K562 (cell line): ENCODE measurements at regions not wholly inside any gene's neighbourhood (a gene's known extent, or its start where the extent isn't known, plus 50 kb on each side); places are given as distances from the start of the nearest gene placed in this dataset.

Experiments used
- ATAC-seq: fragments of 200-7000 bp; cut with Tn5 transposase; 3 replicates; pipeline ENCODE4 v1.9.1; 2020; ENCODE audit warnings: moderate library complexity
- BruUV-seq: library from RNA; stranded (reverse); fragments of 400-500 nt; replicated peaks from 2 replicates; lab custom pipeline; 2021; lab: Mats Ljungman, UMichigan
- CTCF ChIA-PET: fragments of 300-600 bp; formaldehyde crosslinking; extraction: SDS; loops from one replicate; lab custom pipeline; 2021; ENCODE audit warnings: low intra/inter-chr PET ratio; lab: Yijun Ruan, JAX
- POLR2A ChIA-PET: fragments of 300-600, 350-650 bp; sonication (Branson Sonifier 250); formaldehyde crosslinking; extraction: SDS; loops from one replicate; lab custom pipeline; 2021; ENCODE audit warnings: antibody characterized with exemption, inconsistent platforms; lab: Yijun Ruan, JAX
- DNase-seq, 4 experiments: peaks; one replicate each; pipeline versions ENCODE4 v3.0.0 to v3.0.0-alpha.2; 2011 to 2018; ENCODE audit warnings: low spot score in 3 of 4, mixed read lengths in 3 of 4; ENCODE audit errors: extremely low read depth in 1 of 4
- FAIRE-seq: peaks from 2 replicates; lab custom pipeline; 2011; peaks lifted over from hg19 to GRCh38; lab: Jason Lieb, UNC
- H2AFZ ChIP-seq: 2 replicates; pipeline ENCODE4 v1.6.0; 2011; ENCODE audit warnings: low read depth, low read length, control low read depth, inconsistent platforms
- H3K27ac ChIP-seq: fragments of 200-600 bp; 3 replicates; pipeline ENCODE4 v1.8.0; 2011; ENCODE audit warnings: low read depth, mild to moderate bottlenecking, control low read depth, inconsistent platforms, low read length, moderate library complexity, mixed read lengths; ENCODE audit errors: extremely low read depth
- H3K27me3 ChIP-seq, 2 experiments: fragments of 300-600 bp in 1 of 2; 2 replicates in 1 of 2; 3 replicates in 1 of 2; pipeline versions ENCODE4 v1.6.0 to v1.8.0; 2011; ENCODE audit warnings: inconsistent platforms in 2 of 2, low read length in 2 of 2, mild to moderate bottlenecking in 1 of 2, mixed read lengths in 1 of 2, moderate library complexity in 1 of 2; ENCODE audit not compliant: control insufficient read depth in 2 of 2, insufficient read depth in 2 of 2
- H3K36me3 ChIP-seq: fragments of 300-600 bp; 3 replicates; pipeline ENCODE4 v1.8.0; 2011; ENCODE audit warnings: mild to moderate bottlenecking, low read length, inconsistent platforms; ENCODE audit not compliant: control insufficient read depth, insufficient read depth
- H3K4me1 ChIP-seq, 2 experiments: fragments of 200-600 bp in 1 of 2; replicated peaks in 1 of 2; 2 replicates in 1 of 2; 3 replicates in 1 of 2; pipeline versions ENCODE4 v1.5.1 to v1.8.0; 2011; ENCODE audit warnings: inconsistent platforms in 2 of 2, low read length in 2 of 2, mild to moderate bottlenecking in 1 of 2, mixed read lengths in 1 of 2, moderate library complexity in 1 of 2; ENCODE audit not compliant: control insufficient read depth in 2 of 2, insufficient read depth in 2 of 2
- H3K4me2 ChIP-seq: 2 replicates; pipeline ENCODE4 v1.6.1; 2011; ENCODE audit warnings: low read length, control low read depth, inconsistent platforms, mixed read lengths; ENCODE audit not compliant: insufficient read depth
- H3K4me3 ChIP-seq: fragments of 200-600 bp; sonication (generic), shearing (Covaris generic); 2 replicates; pipeline ENCODE4 v1.5.1; 2016; ENCODE audit warnings: control low read depth, inconsistent platforms
- H3K79me2 ChIP-seq: fragments of 200-600 bp; 3 replicates; pipeline ENCODE4 v1.8.0; 2011; ENCODE audit warnings: low read length, inconsistent platforms; ENCODE audit not compliant: control insufficient read depth, insufficient read depth
- H3K9ac ChIP-seq, 2 experiments: 2 replicates each; pipeline versions ENCODE4 v1.6.0 to v1.6.1; 2011; ENCODE audit warnings: low read depth in 2 of 2, low read length in 2 of 2, control low read depth in 1 of 2, inconsistent platforms in 1 of 2, mild to moderate bottlenecking in 1 of 2, mixed read lengths in 1 of 2; ENCODE audit not compliant: insufficient read depth in 1 of 2
- H3K9me1 ChIP-seq: one replicate; pipeline ENCODE4 v1.6.0; 2011; ENCODE audit warnings: inconsistent platforms, mild to moderate bottlenecking, low read length, moderate library complexity; ENCODE audit not compliant: control insufficient read depth, insufficient read depth
- H3K9me3 ChIP-seq: replicated peaks from 2 replicates; pipeline ENCODE4 v1.5.1; 2011; ENCODE audit warnings: low read depth, low read length, inconsistent platforms; ENCODE audit not compliant: control insufficient read depth, insufficient read depth
- H4K20me1 ChIP-seq: replicated peaks from 2 replicates; pipeline ENCODE4 v1.6.1; 2011; ENCODE audit warnings: low read length, inconsistent platforms, mixed read lengths; ENCODE audit not compliant: control insufficient read depth, insufficient read depth
- BCLAF1 ChIP-seq, 2 experiments: fragments of 450-650 bp in 1 of 2; IDR thresholded peaks; 2 replicates each; pipeline ENCODE4 v1.6.1; 2011 to 2017; ENCODE audit warnings: low read depth in 2 of 2, antibody characterized with exemption in 1 of 2, borderline replicate concordance in 1 of 2, low read length in 1 of 2, mild to moderate bottlenecking in 1 of 2, mixed read lengths in 1 of 2; ENCODE audit not compliant: control insufficient read depth in 1 of 2
- BMI1 ChIP-seq: fragments of 150-350 bp; IDR thresholded peaks from 2 replicates; pipeline ENCODE4 v1.6.1; 2014; ENCODE audit warnings: low read length
- C11orf30 ChIP-seq: fragments of 450-650 bp; IDR thresholded peaks from 2 replicates; pipeline ENCODE4 v1.6.1; 2016; ENCODE audit warnings: low read depth, mild to moderate bottlenecking
- EGR1 ChIP-seq: fragments of 450-650 bp; conservative IDR thresholded peaks from 2 replicates; pipeline ENCODE4 v1.6.1; 2017; ENCODE audit warnings: mild to moderate bottlenecking
- HNRNPK ChIP-seq: fragments of 200-400 bp; formaldehyde crosslinking; IDR thresholded peaks from one replicate; pipeline ENCODE4 v1.6.1; 2018; ENCODE audit warnings: mild to moderate bottlenecking, low read depth, low read length; ENCODE audit not compliant: poor library complexity, severe bottlenecking
- NCOA2 ChIP-seq, 2 experiments: fragments of 450-650 bp; IDR thresholded peaks; 2 replicates each; pipeline ENCODE4 v1.6.1; 2018; ENCODE audit warnings: mild to moderate bottlenecking in 2 of 2, moderate library complexity in 1 of 2; ENCODE audit not compliant: partially characterized antibody in 2 of 2
- PPARD ChIP-seq: fragments of 250-450 bp; sonication (Bioruptor Pico); IDR thresholded peaks from 2 replicates; pipeline ENCODE4 v1.8.0; 2022; ENCODE audit warnings: inconsistent platforms, mild to moderate bottlenecking, moderate library complexity
- RBM17 ChIP-seq: fragments of 200-400 bp; formaldehyde crosslinking; IDR thresholded peaks from 2 replicates; pipeline ENCODE4 v1.6.1; 2017; ENCODE audit warnings: low read depth, mild to moderate bottlenecking, low read length, borderline replicate concordance
- RFX5 ChIP-seq: IDR thresholded peaks from 2 replicates; pipeline ENCODE4 v1.6.1; 2011; ENCODE audit warnings: low read depth, mild to moderate bottlenecking, improper control_type of control experiment, low read length
- ZNF146 ChIP-seq: IDR thresholded peaks from one replicate; pipeline ENCODE4 v1.6.1; 2018; ENCODE audit warnings: missing compliant biosample characterization; ENCODE audit not compliant: unreplicated experiment
- ZNF644 ChIP-seq: fragments of 200-800 bp; sonication (Bioruptor generic); IDR thresholded peaks from 2 replicates; pipeline ENCODE4 v1.6.1; 2016; ENCODE audit warnings: low read depth, missing genetic modification characterization, missing compliant biosample characterization
- in situ Hi-C: fragments of 300-500 bp; cut with MboI; formaldehyde crosslinking; loops from 4 replicates; pipeline ENCODE4 v1.15.0; 2018; ENCODE audit warnings: inconsistent platforms, mixed read lengths
- intact Hi-C: fragments of 100-400 bp; cut with micrococcal nuclease; formaldehyde crosslinking; loops from 2 replicates; pipeline ENCODE4 v1.14.2; 2022
- TF ChIP-seq, protein P1 (sequence below): fragments of 250-450 bp; sonication (Bioruptor Pico); IDR thresholded peaks from 2 replicates; pipeline ENCODE4 v1.8.0; 2022; ENCODE audit warnings: moderate library complexity, mild to moderate bottlenecking, inconsistent platforms

DNA sequence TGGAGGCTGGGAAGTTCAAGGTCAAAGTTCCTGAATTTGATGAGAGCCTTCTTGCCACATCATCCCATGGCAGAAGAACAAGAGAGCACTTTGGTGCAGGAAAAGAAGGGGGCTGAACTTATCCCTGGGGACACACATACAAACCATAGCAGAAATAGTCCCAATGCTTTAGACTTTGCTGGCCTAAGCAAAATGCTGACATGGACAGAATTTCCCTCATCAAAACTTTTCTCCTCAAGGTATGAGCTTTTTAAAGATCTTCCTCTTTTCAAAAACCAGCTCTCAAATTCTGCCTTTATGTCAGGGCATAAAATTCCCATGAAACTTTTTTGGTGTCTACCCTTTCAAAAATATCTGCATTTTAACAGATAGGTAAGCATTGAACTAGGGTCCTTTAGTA is 341.8 kb upstream of the SMARCA2 start:
- Histone ChIP-seq H3K9me1 (no peaks in the 10 kb centered on the region), H3K27me3 (no peaks in the 10 kb centered on the region), H3K4me2 (no peak overlapping the region)
- POLR2A ChIA-PET = no interaction called here
- TF ChIP-seq NCOA2 (IDR thresholded peaks at IDR 0.05; ENCODE audit: partially characterized antibody in 2 of 2) (no peak), ZNF644 (no peak), BCLAF1 (IDR thresholded peaks at IDR 0.05; ENCODE audit: borderline replicate concordance in 1 of 2, control insufficient read depth in 1 of 2, low read depth in 2 of 2, low read length in 1 of 2) (no peak), RBM17 (no peak), ZNF146 (CRISPR knock-in tag) (no peak), PPARD (CRISPR knock-in tag) (no peak), RFX5 (no peak), EGR1 (no peak), C11orf30 (no peak), BMI1 (no peak), HNRNPK (no peak)
- TF ChIP-seq, protein P1, sequence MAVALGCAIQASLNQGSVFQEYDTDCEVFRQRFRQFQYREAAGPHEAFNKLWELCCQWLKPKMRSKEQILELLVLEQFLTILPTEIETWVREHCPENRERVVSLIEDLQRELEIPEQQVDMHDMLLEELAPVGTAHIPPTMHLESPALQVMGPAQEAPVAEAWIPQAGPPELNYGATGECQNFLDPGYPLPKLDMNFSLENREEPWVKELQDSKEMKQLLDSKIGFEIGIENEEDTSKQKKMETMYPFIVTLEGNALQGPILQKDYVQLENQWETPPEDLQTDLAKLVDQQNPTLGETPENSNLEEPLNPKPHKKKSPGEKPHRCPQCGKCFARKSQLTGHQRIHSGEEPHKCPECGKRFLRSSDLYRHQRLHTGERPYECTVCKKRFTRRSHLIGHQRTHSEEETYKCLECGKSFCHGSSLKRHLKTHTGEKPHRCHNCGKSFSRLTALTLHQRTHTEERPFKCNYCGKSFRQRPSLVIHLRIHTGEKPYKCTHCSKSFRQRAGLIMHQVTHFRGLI (CRISPR knock-in tag) = no peak
- TF ChIP-seq, all 486 proteins: peak for 0
- CTCF ChIA-PET = no interaction called here
- FAIRE-seq (no peak), DNase-seq (no peak), ATAC-seq (no peak)
- Histone ChIP-seq H3K27ac (no peak overlapping the region), H3K9me3 (no peaks in the 10 kb centered on the region), H3K4me1 (no peaks in the 10 kb centered on the region), H3K36me3 (no peaks in the 10 kb centered on the region), H2AFZ (no peak overlapping the region), H3K9ac (no peak overlapping the region), H4K20me1 (no peaks in the 10 kb centered on the region), H3K79me2 (no peaks in the 10 kb centered on the region), H3K4me3 (no peak overlapping the region)
- intact Hi-C loops = no loop called here
- in situ Hi-C loops = no loop called here
- BruUV-seq = no TSS peak
